ENCODE measurements at regions not wholly inside any gene's neighbourhood (a gene's known extent, or its start where the extent isn't known, plus 50 kb on each side); places are given as distances from the start of the nearest gene placed in this dataset.
"Not testable (repeated sequence)": the region's sequence is repeated elsewhere in the genome, so short reads cannot be mapped to it uniquely, and the experiment has no call there.

GRCh38 chr7:91353848-91354247, 89.6 kb downstream of the FZD1 start:
- ATAC-seq (ENCODE audit: low FRiP score in 2 of 2), result no peak

GRCh38 chr7:91355695-91356435, 91.6 kb downstream of the FZD1 start:
- ATAC-seq (ENCODE audit: low FRiP score in 2 of 2) (no peak), DNase-seq (no peak)
- H3K27me3 ChIP-seq, result no peaks in the 10 kb centered on the region
- no peaks in the 10 kb centered on the region for H3K9me3 ChIP-seq
- no peak overlapping the region for H3K4me3 ChIP-seq
- no peak overlapping the region for H3K27ac ChIP-seq
- no peaks in the 10 kb centered on the region for H3K4me1 ChIP-seq
- H3K36me3 ChIP-seq, result no peaks in the 10 kb centered on the region
- WGBS, 2 donors, result 63 to 87% methylated on average over 7 of the region's 7 CpGs
- TF ChIP-seq POLR2AphosphoS5 (IDR thresholded peaks at IDR 0.05) (no peak), EP300 (IDR thresholded peaks at IDR 0.05) (no peak)

More at GRCh38 chr7:91353848-91354247, 89.6 kb downstream of the FZD1 start:
- Histone ChIP-seq H3K27ac (no peak overlapping the region), H3K27me3 (no peaks in the 10 kb centered on the region), H3K9me3 (no peaks in the 10 kb centered on the region), H3K4me3 (no peak overlapping the region), H3K4me1 (peaks cover 0 to 3% (median 2%) of the 10 kb centered on the region in 4 donors), H3K36me3 (no peaks in the 10 kb centered on the region)
- DNase-seq, result no peak
- TF ChIP-seq POLR2AphosphoS5 (IDR thresholded peaks at IDR 0.05) (no peak), EP300 (IDR thresholded peaks at IDR 0.05) (no peak), POLR2A (IDR thresholded peaks at IDR 0.05) (no peak)
- TF ChIP-seq, protein P1, sequence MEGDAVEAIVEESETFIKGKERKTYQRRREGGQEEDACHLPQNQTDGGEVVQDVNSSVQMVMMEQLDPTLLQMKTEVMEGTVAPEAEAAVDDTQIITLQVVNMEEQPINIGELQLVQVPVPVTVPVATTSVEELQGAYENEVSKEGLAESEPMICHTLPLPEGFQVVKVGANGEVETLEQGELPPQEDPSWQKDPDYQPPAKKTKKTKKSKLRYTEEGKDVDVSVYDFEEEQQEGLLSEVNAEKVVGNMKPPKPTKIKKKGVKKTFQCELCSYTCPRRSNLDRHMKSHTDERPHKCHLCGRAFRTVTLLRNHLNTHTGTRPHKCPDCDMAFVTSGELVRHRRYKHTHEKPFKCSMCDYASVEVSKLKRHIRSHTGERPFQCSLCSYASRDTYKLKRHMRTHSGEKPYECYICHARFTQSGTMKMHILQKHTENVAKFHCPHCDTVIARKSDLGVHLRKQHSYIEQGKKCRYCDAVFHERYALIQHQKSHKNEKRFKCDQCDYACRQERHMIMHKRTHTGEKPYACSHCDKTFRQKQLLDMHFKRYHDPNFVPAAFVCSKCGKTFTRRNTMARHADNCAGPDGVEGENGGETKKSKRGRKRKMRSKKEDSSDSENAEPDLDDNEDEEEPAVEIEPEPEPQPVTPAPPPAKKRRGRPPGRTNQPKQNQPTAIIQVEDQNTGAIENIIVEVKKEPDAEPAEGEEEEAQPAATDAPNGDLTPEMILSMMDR (IDR thresholded peaks at IDR 0.05), result no peak
- 74 to 78% methylated on average over 2 of the region's 2 CpGs for WGBS, 2 donors

- no peaks in the 10 kb centered on the region for H3K27me3 ChIP-seq
- no peaks in the 10 kb centered on the region for H3K36me3 ChIP-seq
- no peak overlapping the region for H3K4me3 ChIP-seq
- DNase-seq (no peak), ATAC-seq (ENCODE audit: low FRiP score in 2 of 2) (no peak)
- no peaks in the 10 kb centered on the region for H3K4me1 ChIP-seq
- TF ChIP-seq, protein P1 (IDR thresholded peaks at IDR 0.05), result no peak
- no peak for TF ChIP-seq POLR2AphosphoS5 (IDR thresholded peaks at IDR 0.05)
- no peak for TF ChIP-seq EP300 (IDR thresholded peaks at IDR 0.05)
- no peak for TF ChIP-seq POLR2A (IDR thresholded peaks at IDR 0.05)
- H3K27ac ChIP-seq, result no peak overlapping the region
- no peaks in the 10 kb centered on the region for H3K9me3 ChIP-seq
Observed at GRCh38 chr7:91356915-91357314, 92.7 kb downstream of the FZD1 start.

DNA sequence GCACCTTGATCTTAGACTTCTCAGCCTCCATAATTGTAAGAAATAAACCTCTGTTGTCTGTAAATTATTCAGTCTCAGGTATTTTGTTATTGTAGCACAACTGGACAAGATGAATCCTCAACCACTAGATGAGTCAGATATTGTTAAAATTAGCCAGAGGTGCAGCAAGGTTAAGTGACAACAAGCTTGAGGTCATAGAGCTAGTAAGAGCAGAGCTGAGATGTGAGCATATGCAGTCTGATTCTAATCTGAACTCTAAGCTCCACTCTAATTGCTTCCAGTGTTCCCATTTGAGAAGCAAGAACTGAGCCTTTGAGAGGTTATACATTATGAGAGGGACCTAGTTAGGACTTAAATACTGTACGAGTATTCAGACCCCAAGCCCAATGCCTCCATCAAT, 93.1 kb downstream of the FZD1 start:
- no peak overlapping the region for H3K27ac ChIP-seq
- TF ChIP-seq, protein P1 (IDR thresholded peaks at IDR 0.05), result no peak
- TF ChIP-seq POLR2A (IDR thresholded peaks at IDR 0.05), result no peak
- TF ChIP-seq EP300 (IDR thresholded peaks at IDR 0.05), result no peak
- no peak for TF ChIP-seq POLR2AphosphoS5 (IDR thresholded peaks at IDR 0.05)
- WGBS, 2 donors, result 53 to 90% methylated on average over 1 of the region's 1 CpG
- no peaks in the 10 kb centered on the region for H3K36me3 ChIP-seq
- H3K27me3 ChIP-seq, result no peaks in the 10 kb centered on the region
- DNase-seq, result no peak
- H3K4me1 ChIP-seq, result no peaks in the 10 kb centered on the region
- H3K4me3 ChIP-seq, result no peak overlapping the region
- no peak for ATAC-seq (ENCODE audit: low FRiP score in 2 of 2)
- no peaks in the 10 kb centered on the region for H3K9me3 ChIP-seq

DNA sequence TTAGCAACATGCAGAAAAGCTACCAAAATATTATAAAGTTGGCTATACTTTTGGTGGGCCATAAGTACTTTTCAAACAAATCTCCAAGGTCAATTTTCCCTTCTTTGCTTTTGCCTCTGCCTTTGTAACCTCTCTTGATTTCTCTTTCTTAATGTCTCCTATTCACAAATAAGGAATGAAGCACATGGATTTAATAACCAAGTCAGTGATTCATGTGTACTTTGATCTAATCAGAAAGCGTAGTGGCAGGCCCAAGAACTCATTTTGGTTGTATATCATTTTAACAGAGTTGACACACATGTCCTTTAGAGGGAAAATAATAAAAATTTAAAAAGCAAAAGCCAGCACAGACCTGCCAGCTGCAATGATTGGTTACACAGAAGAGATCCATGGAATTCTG, 93.7 kb downstream of the FZD1 start:
- Histone ChIP-seq H3K4me1 (no peaks in the 10 kb centered on the region), H3K4me3 (no peak overlapping the region), H3K36me3 (no peaks in the 10 kb centered on the region), H3K27me3 (no peaks in the 10 kb centered on the region), H3K27ac (no peak overlapping the region), H3K9me3 (no peaks in the 10 kb centered on the region)
- ATAC-seq (ENCODE audit: low FRiP score in 2 of 2), result no peak
- no peak for TF ChIP-seq POLR2AphosphoS5 (IDR thresholded peaks at IDR 0.05)
- WGBS, 2 donors, result 79 to 81% methylated on average over 1 of the region's 1 CpG
- DNase-seq, result no peak

GRCh38 chr7:91358303-91358702, 94.1 kb downstream of the FZD1 start:
- ATAC-seq (ENCODE audit: low FRiP score in 2 of 2) (no peak), DNase-seq (no peak)
- Histone ChIP-seq H3K27ac (no peak overlapping the region), H3K27me3 (no peaks in the 10 kb centered on the region), H3K9me3 (no peaks in the 10 kb centered on the region), H3K4me1 (no peaks in the 10 kb centered on the region), H3K4me3 (no peak overlapping the region), H3K36me3 (no peaks in the 10 kb centered on the region)
- TF ChIP-seq POLR2AphosphoS5 (IDR thresholded peaks at IDR 0.05) (no peak), POLR2A (IDR thresholded peaks at IDR 0.05) (no peak), EP300 (IDR thresholded peaks at IDR 0.05) (no peak)
- TF ChIP-seq, protein P1 (IDR thresholded peaks at IDR 0.05), result no peak
- WGBS, 2 donors, result 70 to 87% methylated on average over 2 of the region's 2 CpGs

- not testable (repeated sequence) for H3K4me3 ChIP-seq; H3K27me3 ChIP-seq; H3K4me1 ChIP-seq; H3K9me3 ChIP-seq; ATAC-seq (ENCODE audit: low FRiP score in 2 of 2); DNase-seq; H3K36me3 ChIP-seq; H3K27ac ChIP-seq
- WGBS, 2 donors, result 90 to 91% methylated on average over 5 of the region's 5 CpGs
Observed at GRCh38 chr7:91365097-91365496, 100.9 kb downstream of the FZD1 start.
